Suprapubic skin (tissue), 4 donors: ENCODE measurements at regions not wholly inside any gene's neighbourhood (a gene's known extent, or its start where the extent isn't known, plus 50 kb on each side); places are given as distances from the start of the nearest gene placed in this dataset.
"Not testable (repeated sequence)": the region's sequence is repeated elsewhere in the genome, so short reads cannot be mapped to it uniquely, and the experiment has no call there.

ENCODE experiments used
- DNase-seq, 2 donors: peaks; one replicate each; pipeline ENCODE4 v3.0.0-alpha.2; 2019; ENCODE audit warnings: low spot score in 2 of 2
- H3K27ac ChIP-seq: fragments of 200-600 bp; sonication (generic); one replicate; pipeline ENCODE4 v1.5.1; 2019
- H3K27me3 ChIP-seq: fragments of 200-600 bp; sonication (generic); one replicate; pipeline ENCODE4 v1.5.1; 2019
- H3K36me3 ChIP-seq: fragments of 200-600 bp; sonication (generic); one replicate; pipeline ENCODE4 v1.5.1; 2019
- H3K4me1 ChIP-seq: fragments of 200-600 bp; sonication (generic); one replicate; pipeline ENCODE4 v1.5.1; 2019
- H3K4me3 ChIP-seq: fragments of 200-600 bp; sonication (generic); one replicate; pipeline ENCODE4 v1.5.1; 2019; ENCODE audit warnings: mild to moderate bottlenecking
- H3K9me3 ChIP-seq: fragments of 200-600 bp; sonication (generic); one replicate; pipeline ENCODE4 v1.5.1; 2019
- CTCF ChIP-seq, 2 donors: fragments of 200-600 bp in 1 of 2; fragments of 450-650 bp in 1 of 2; sonication (generic) in 1 of 2; IDR thresholded peaks; one replicate each; pipeline ENCODE4 v1.5.1; 2016 to 2019; ENCODE audit warnings: antibody characterized with exemption in 2 of 2, mild to moderate bottlenecking in 1 of 2, moderate library complexity in 1 of 2
- EP300 ChIP-seq: sonication (generic); formaldehyde crosslinking; IDR thresholded peaks from one replicate; pipeline ENCODE4 v1.6.1; 2017; ENCODE audit warnings: antibody characterized with exemption
- POLR2A ChIP-seq, 2 donors: fragments of 450-650 bp; IDR thresholded peaks; one replicate each; pipeline ENCODE4 v1.6.1; 2017; ENCODE audit warnings: antibody characterized with exemption in 2 of 2, mild to moderate bottlenecking in 2 of 2, moderate library complexity in 2 of 2
- POLR2AphosphoS5 ChIP-seq, 3 donors: sonication (generic); formaldehyde crosslinking; IDR thresholded peaks; one replicate each; pipeline ENCODE4 v1.6.1; 2017; ENCODE audit warnings: antibody characterized with exemption in 3 of 3
- WGBS: methylation state at CpG from one replicate; pipeline ENCODE4 v1.1.5; 2018; 5-methylcytosine and 5-hydroxymethylcytosine counted together

GRCh38 chr18:73535990-73536389, 611.6 kb downstream of the FBXO15 start:
- Histone ChIP-seq H3K9me3 (no peaks in the 10 kb centered on the region), H3K27ac (no peak overlapping the region), H3K36me3 (no peaks in the 10 kb centered on the region), H3K4me1 (no peaks in the 10 kb centered on the region), H3K4me3 (no peak overlapping the region), H3K27me3 (no peaks in the 10 kb centered on the region)
- TF ChIP-seq POLR2AphosphoS5 (IDR thresholded peaks at IDR 0.05) (no peak), POLR2A (IDR thresholded peaks at IDR 0.05) (no peak), EP300 (no peak), CTCF (IDR thresholded peaks at IDR 0.05) (no peak)
- no peak for DNase-seq
- 55% methylated on average over 1 of the region's 1 CpG for WGBS

- WGBS, result 90% methylated on average over 5 of the region's 6 CpGs
- no peaks in the 10 kb centered on the region for H3K9me3 ChIP-seq
- H3K36me3 ChIP-seq, result no peaks in the 10 kb centered on the region
- H3K4me3 ChIP-seq, result no peak overlapping the region
- no peaks in the 10 kb centered on the region for H3K4me1 ChIP-seq
- no peaks in the 10 kb centered on the region for H3K27me3 ChIP-seq
- no peak for DNase-seq
- TF ChIP-seq EP300 (no peak), CTCF (IDR thresholded peaks at IDR 0.05) (no peak), POLR2A (IDR thresholded peaks at IDR 0.05) (no peak), POLR2AphosphoS5 (IDR thresholded peaks at IDR 0.05) (no peak)
- H3K27ac ChIP-seq, result no peak overlapping the region
Observed at GRCh38 chr18:73535189-73535588, 612.4 kb downstream of the FBXO15 start.

GRCh38 chr18:73531601-73532000, 616.0 kb downstream of the FBXO15 start:
- Histone ChIP-seq H3K27me3 (no peaks in the 10 kb centered on the region), H3K9me3 (no peaks in the 10 kb centered on the region), H3K36me3 (no peaks in the 10 kb centered on the region), H3K27ac (no peak overlapping the region), H3K4me3 (no peak overlapping the region), H3K4me1 (no peaks in the 10 kb centered on the region)
- TF ChIP-seq POLR2A (IDR thresholded peaks at IDR 0.05), result no peak
- no peak for TF ChIP-seq CTCF (IDR thresholded peaks at IDR 0.05)
- no peak for TF ChIP-seq POLR2AphosphoS5 (IDR thresholded peaks at IDR 0.05)
- TF ChIP-seq EP300, result no peak
- DNase-seq, result no peak
- WGBS, result 96% methylated on average over 3 of the region's 3 CpGs

- no peaks in the 10 kb centered on the region for H3K27me3 ChIP-seq
- DNase-seq, result no peak
- TF ChIP-seq CTCF (IDR thresholded peaks at IDR 0.05) (no peak), EP300 (no peak), POLR2AphosphoS5 (IDR thresholded peaks at IDR 0.05) (no peak), POLR2A (IDR thresholded peaks at IDR 0.05) (no peak)
- no peak overlapping the region for H3K4me3 ChIP-seq
- H3K27ac ChIP-seq, result no peak overlapping the region
- no peaks in the 10 kb centered on the region for H3K4me1 ChIP-seq
- 85% methylated on average over 7 of the region's 7 CpGs for WGBS
- H3K9me3 ChIP-seq, result no peaks in the 10 kb centered on the region
- no peaks in the 10 kb centered on the region for H3K36me3 ChIP-seq
Observed at GRCh38 chr18:73528066-73528465, 619.6 kb downstream of the FBXO15 start.

GRCh38 chr18:73520229-73520628, 627.4 kb downstream of the FBXO15 start:
- Histone ChIP-seq H3K36me3 (no peaks in the 10 kb centered on the region), H3K27ac (no peak overlapping the region), H3K9me3 (no peaks in the 10 kb centered on the region), H3K4me1 (no peaks in the 10 kb centered on the region), H3K4me3 (no peak overlapping the region), H3K27me3 (no peaks in the 10 kb centered on the region)
- DNase-seq, result no peak
- 61% methylated on average over 5 of the region's 5 CpGs for WGBS
- TF ChIP-seq CTCF (IDR thresholded peaks at IDR 0.05) (no peak), EP300 (no peak), POLR2AphosphoS5 (IDR thresholded peaks at IDR 0.05) (no peak), POLR2A (IDR thresholded peaks at IDR 0.05) (no peak)

GRCh38 chr18:73516056-73516455, 631.6 kb downstream of the FBXO15 start:
- H3K9me3 ChIP-seq, H3K27me3 ChIP-seq, H3K36me3 ChIP-seq, H3K27ac ChIP-seq, H3K4me3 ChIP-seq, H3K4me1 ChIP-seq, DNase-seq: not testable (repeated sequence)
- 90% methylated on average over 2 of the region's 2 CpGs for WGBS
